B cell (primary cell): ENCODE measurements at regions not wholly inside any gene's neighbourhood (a gene's known extent, or its start where the extent isn't known, plus 50 kb on each side); places are given as distances from the start of the nearest gene placed in this dataset.

Experiments used
- ATAC-seq: fragments of 200-7000 bp; cut with Tn5 transposase; one replicate; pipeline ENCODE4 v1.10.0; 2021; ENCODE audit warnings: low read depth, mild to moderate bottlenecking, moderate number of reproducible peaks, moderate library complexity
- CTCF ChIA-PET: fragments of 350-600 bp; sonication (Branson Sonifier 250); formaldehyde crosslinking; loops from one replicate; lab custom pipeline; 2021; ENCODE audit warnings: antibody characterized with exemption, inconsistent platforms; lab: Charles Lee
- POLR2A ChIA-PET: fragments of 350-600 bp; sonication (Branson Sonifier 250); formaldehyde crosslinking; loops from one replicate; lab custom pipeline; 2021; ENCODE audit warnings: antibody characterized with exemption; lab: Charles Lee
- DNase-seq: peaks from one replicate; pipeline ENCODE4 v3.0.0; 2013
- H2AFZ ChIP-seq: 2 replicates; pipeline ENCODE4 v1.6.1; 2012; ENCODE audit warnings: mild to moderate bottlenecking, low read depth, low read length; ENCODE audit not compliant: insufficient read depth, poor library complexity, severe bottlenecking
- H3K27ac ChIP-seq, 2 donors: 1 replicate in 1 of 2; 2 replicates in 1 of 2; pipeline ENCODE4 v1.5.1; 2012 to 2013; ENCODE audit warnings: low read length in 2 of 2, mild to moderate bottlenecking in 2 of 2, moderate library complexity in 1 of 2
- H3K27me3 ChIP-seq, 4 experiments: fragments of 200-600 bp in 1 of 4; sonication (generic) in 1 of 4; replicated peaks in 1 of 4; 1 replicate in 2 of 4; 2 replicates in 2 of 4; pipeline versions ENCODE4 v1.6.1 to v1.7.0; 2013 to 2016; ENCODE audit warnings: low read length in 3 of 4, mild to moderate bottlenecking in 2 of 4, mixed read lengths in 1 of 4, moderate library complexity in 1 of 4; ENCODE audit not compliant: insufficient read depth in 4 of 4, control insufficient read depth in 3 of 4; ENCODE audit errors: control extremely low read depth in 1 of 4
- H3K36me3 ChIP-seq, 2 experiments: replicated peaks in 1 of 2; 1 replicate in 1 of 2; 2 replicates in 1 of 2; pipeline versions ENCODE4 v1.6.1 to v1.7.1; 2013; ENCODE audit warnings: low read length in 1 of 2; ENCODE audit not compliant: insufficient read depth in 2 of 2, control insufficient read depth in 1 of 2; ENCODE audit errors: control extremely low read depth in 1 of 2, extremely low read depth in 1 of 2
- H3K4me1 ChIP-seq, 2 donors: fragments of 200-600 bp in 1 of 2; sonication (generic) in 1 of 2; 1 replicate in 1 of 2; 2 replicates in 1 of 2; pipeline versions ENCODE4 v1.5.1 to v1.6.1; 2013 to 2017; ENCODE audit warnings: low read length in 2 of 2; ENCODE audit not compliant: control insufficient read depth in 2 of 2, insufficient read depth in 2 of 2
- H3K4me2 ChIP-seq: replicated peaks from 2 replicates; pipeline ENCODE3; 2012; ENCODE audit warnings: mild to moderate bottlenecking, low read depth, low read length; ENCODE audit not compliant: poor library complexity, severe bottlenecking
- H3K4me3 ChIP-seq, 5 experiments: fragments of 200-600 bp in 1 of 5; sonication (generic) in 1 of 5; 1 replicate in 3 of 5; 2 replicates in 2 of 5; pipeline versions ENCODE4 v1.5.1 to v1.7.0; 2011 to 2016; ENCODE audit warnings: low read length in 4 of 5, mild to moderate bottlenecking in 4 of 5, low read depth in 2 of 5, control low read depth in 1 of 5, moderate library complexity in 1 of 5; ENCODE audit not compliant: insufficient read depth in 1 of 5; ENCODE audit errors: control extremely low read depth in 1 of 5, extremely low read depth in 1 of 5
- H3K79me2 ChIP-seq: fragments of 200-600 bp; sonication (generic); one replicate; pipeline ENCODE4 v1.6.0; 2016; ENCODE audit warnings: low read length; ENCODE audit not compliant: control insufficient read depth, insufficient read depth
- H3K9ac ChIP-seq: fragments of 200-600 bp; sonication (generic); 2 replicates; pipeline ENCODE4 v1.6.1; 2017; ENCODE audit warnings: mild to moderate bottlenecking, low read length, moderate library complexity
- H3K9me3 ChIP-seq, 3 donors: one replicate each; pipeline versions ENCODE4 v1.6.1 to v1.7.1; 2013; ENCODE audit warnings: low read length in 2 of 3; ENCODE audit not compliant: control insufficient read depth in 2 of 3, insufficient read depth in 1 of 3; ENCODE audit errors: control extremely low read depth in 1 of 3
- H4K20me1 ChIP-seq: 2 replicates; pipeline ENCODE4 v1.6.0; 2012; ENCODE audit warnings: mild to moderate bottlenecking, low read length; ENCODE audit not compliant: insufficient read depth, control insufficient read depth, poor library complexity, severe bottlenecking
- H3K27ac Mint-ChIP-seq: one replicate; pipeline ENCODE4 v1.8.0; 2021; ENCODE audit warnings: mixed read lengths
- H3K27me3 Mint-ChIP-seq: one replicate; pipeline ENCODE4 v1.8.0; 2021; ENCODE audit warnings: mixed read lengths
- H3K4me1 Mint-ChIP-seq: one replicate; pipeline ENCODE4 v1.8.0; 2021; ENCODE audit warnings: mixed read lengths
- H3K4me3 Mint-ChIP-seq: one replicate; pipeline ENCODE4 v1.8.0; 2021; ENCODE audit warnings: mixed read lengths
- H3K9me3 Mint-ChIP-seq: one replicate; pipeline ENCODE4 v1.8.0; 2022; ENCODE audit warnings: mixed read lengths; ENCODE audit not compliant: insufficient read depth
- EZH2 ChIP-seq: IDR thresholded peaks from 2 replicates; pipeline ENCODE4 v1.6.1; 2012; ENCODE audit warnings: borderline replicate concordance, low read depth, mild to moderate bottlenecking, moderate library complexity, low read length; ENCODE audit not compliant: insufficient read depth, poor library complexity, severe bottlenecking
- WGBS: methylation state at CpG from one replicate; pipeline ENCODE4 v1.1.5; 2013; ENCODE audit warnings: missing lambda C conversion rate; ENCODE audit not compliant: insufficient coverage; 5-methylcytosine and 5-hydroxymethylcytosine counted together
- intact Hi-C: fragments of 100-400 bp; cut with micrococcal nuclease; formaldehyde crosslinking; loops from one replicate; pipeline ENCODE4 v1.10.0; 2022
- TF ChIP-seq, protein P1 (sequence below): fragments of 200-600 bp; IDR thresholded peaks from one replicate; pipeline ENCODE4 v1.8.0; 2022; ENCODE audit warnings: antibody characterized with exemption, mild to moderate bottlenecking

- no peak for TF ChIP-seq EZH2
- TF ChIP-seq, protein P1, sequence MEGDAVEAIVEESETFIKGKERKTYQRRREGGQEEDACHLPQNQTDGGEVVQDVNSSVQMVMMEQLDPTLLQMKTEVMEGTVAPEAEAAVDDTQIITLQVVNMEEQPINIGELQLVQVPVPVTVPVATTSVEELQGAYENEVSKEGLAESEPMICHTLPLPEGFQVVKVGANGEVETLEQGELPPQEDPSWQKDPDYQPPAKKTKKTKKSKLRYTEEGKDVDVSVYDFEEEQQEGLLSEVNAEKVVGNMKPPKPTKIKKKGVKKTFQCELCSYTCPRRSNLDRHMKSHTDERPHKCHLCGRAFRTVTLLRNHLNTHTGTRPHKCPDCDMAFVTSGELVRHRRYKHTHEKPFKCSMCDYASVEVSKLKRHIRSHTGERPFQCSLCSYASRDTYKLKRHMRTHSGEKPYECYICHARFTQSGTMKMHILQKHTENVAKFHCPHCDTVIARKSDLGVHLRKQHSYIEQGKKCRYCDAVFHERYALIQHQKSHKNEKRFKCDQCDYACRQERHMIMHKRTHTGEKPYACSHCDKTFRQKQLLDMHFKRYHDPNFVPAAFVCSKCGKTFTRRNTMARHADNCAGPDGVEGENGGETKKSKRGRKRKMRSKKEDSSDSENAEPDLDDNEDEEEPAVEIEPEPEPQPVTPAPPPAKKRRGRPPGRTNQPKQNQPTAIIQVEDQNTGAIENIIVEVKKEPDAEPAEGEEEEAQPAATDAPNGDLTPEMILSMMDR, result no peak
- Mint-ChIP-seq H3K9me3 (no peaks in the 10 kb centered on the region), H3K27ac (no peak overlapping the region), H3K4me3 (no peak overlapping the region), H3K27me3 (peaks cover 3% of the 10 kb centered on the region), H3K4me1 (no peaks in the 10 kb centered on the region)
- ATAC-seq (no peak), DNase-seq (no peak)
- CTCF ChIA-PET, result no interaction called here
- Histone ChIP-seq H3K36me3 (no peaks in the 10 kb centered on the region), H3K4me1 (no peaks in the 10 kb centered on the region), H3K79me2 (no peaks in the 10 kb centered on the region), H3K9me3 (no peaks in the 10 kb centered on the region), H3K27ac (no peak overlapping the region), H3K4me2 (no peak overlapping the region), H3K9ac (no peak overlapping the region), H2AFZ (no peak overlapping the region), H3K4me3 (no peak overlapping the region), H4K20me1 (no peaks in the 10 kb centered on the region), H3K27me3 (no peaks in the 10 kb centered on the region)
- POLR2A ChIA-PET, result no interaction called here
- intact Hi-C loops, result no loop called here
- WGBS, result 94% methylated on average over 3 of the region's 3 CpGs
Observed at GRCh38 chr1:214101828-214102227, 114.1 kb downstream of the PROX1 start.

- no peak for TF ChIP-seq EZH2
- Histone ChIP-seq H2AFZ (no peak overlapping the region), H3K9me3 (peaks cover 0 to 4% (median 0%) of the 10 kb centered on the region in 3 donors), H3K9ac (no peak overlapping the region), H3K4me3 (no peak overlapping the region), H3K4me2 (no peak overlapping the region), H3K4me1 (no peaks in the 10 kb centered on the region), H3K27ac (no peak overlapping the region), H4K20me1 (no peaks in the 10 kb centered on the region), H3K79me2 (no peaks in the 10 kb centered on the region), H3K36me3 (no peaks in the 10 kb centered on the region), H3K27me3 (no peaks in the 10 kb centered on the region)
- DNase-seq, result no peak
- Mint-ChIP-seq H3K4me1 (no peaks in the 10 kb centered on the region), H3K27me3 (peaks cover 9% of the 10 kb centered on the region), H3K27ac (no peak overlapping the region), H3K4me3 (no peak overlapping the region), H3K9me3 (no peaks in the 10 kb centered on the region)
- intact Hi-C loops, result no loop called here
- POLR2A ChIA-PET, result no interaction called here
- CTCF ChIA-PET, result no interaction called here
- 89% methylated on average over 1 of the region's 2 CpGs for WGBS
- ATAC-seq, result no peak
Observed at GRCh38 chr1:214102907-214103306, 115.1 kb downstream of the PROX1 start.
